ENCODE measurements at regions not wholly inside any gene's neighbourhood (a gene's known extent, or its start where the extent isn't known, plus 50 kb on each side); places are given as distances from the start of the nearest gene placed in this dataset.
"Not testable (repeated sequence)": the region's sequence is repeated elsewhere in the genome, so short reads cannot be mapped to it uniquely, and the experiment has no call there.

GRCh38 chr14:48052973-48053372 lies 377.6 kb upstream of the MDGA2 start:
- DNase-seq (ENCODE audit: low spot score) = no peak

DNA sequence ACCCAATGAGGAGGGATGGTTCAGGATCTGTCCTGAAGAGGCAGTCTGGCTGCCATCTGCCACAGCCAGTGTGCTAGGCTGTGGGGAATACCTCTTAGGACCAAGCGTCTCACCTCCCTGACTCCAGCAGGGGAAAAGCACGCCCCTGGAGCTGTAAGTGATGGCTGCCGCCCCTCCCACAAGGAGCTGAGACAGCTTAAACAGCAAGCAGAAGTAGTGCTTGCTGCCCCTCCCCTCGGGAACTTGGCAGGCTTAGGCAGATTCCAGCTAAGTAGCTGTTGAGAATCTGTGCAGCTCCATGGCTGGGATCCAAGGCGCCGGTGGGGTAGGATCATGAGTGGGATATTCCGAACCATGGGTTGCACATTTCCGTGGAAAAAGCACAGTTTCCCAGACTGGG lies 360.4 kb upstream of the MDGA2 start:
- no peak for DNase-seq (ENCODE audit: low spot score)

DNA sequence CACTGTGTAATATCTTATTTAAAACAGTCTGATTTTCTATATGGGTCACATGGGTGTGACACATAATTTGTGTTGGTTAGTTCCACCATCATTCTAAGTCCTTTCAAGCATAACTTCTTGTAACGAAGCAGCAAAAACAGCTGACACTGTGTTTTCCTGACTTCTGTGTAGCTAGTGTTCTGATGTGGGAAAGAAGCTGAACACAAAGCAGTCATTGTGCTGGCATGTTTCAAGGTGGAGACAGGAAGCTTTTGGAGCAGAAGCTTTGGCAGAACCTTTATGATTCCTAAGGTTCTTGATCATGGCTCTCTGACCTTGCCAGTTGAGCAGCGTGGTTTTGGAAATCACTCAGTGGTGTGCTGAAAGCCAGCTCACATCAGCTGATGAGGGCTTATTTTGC lies 351.7 kb upstream of the MDGA2 start:
- no peak for DNase-seq (ENCODE audit: low spot score)

DNA sequence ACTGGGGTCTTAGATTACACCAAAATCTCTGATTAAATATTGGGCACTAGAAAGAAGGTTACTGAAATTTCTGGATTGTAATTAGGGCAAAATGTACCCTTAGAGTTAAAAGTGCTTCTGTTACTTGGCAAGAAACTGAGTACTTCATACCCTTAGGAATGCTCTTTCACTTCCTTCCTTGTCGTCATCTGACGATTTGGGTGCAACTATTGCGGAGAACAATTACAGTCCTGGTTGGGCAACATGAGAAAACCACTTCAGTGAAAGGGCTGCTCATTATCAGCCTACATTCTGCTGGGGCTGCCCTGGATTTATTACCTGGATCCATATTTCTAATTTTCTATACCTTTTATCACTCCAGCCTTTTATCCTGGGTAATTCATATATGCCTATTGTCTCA lies 348.5 kb upstream of the MDGA2 start:
- no peak for DNase-seq (ENCODE audit: low spot score)

DNA sequence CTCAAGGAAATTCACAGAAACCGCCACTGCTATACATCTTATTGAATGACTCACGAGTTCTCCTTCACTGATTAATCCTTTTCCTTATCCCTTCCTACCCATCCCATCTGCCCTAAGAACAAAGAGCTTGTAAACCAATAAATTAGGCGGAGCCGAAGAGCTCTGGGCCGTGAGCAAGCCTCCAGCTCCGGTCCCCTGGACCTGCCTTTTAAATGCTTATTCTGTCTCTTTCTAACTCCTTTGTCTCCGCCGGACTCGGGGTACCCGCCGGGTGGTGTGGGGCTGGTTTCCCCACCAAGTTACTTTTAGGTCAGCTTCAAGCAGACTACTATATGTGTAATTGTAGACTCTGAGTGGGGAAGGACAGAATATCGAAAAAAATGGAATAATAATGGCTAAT lies 336.1 kb upstream of the MDGA2 start:
- not testable (repeated sequence) for DNase-seq (ENCODE audit: low spot score)

DNA sequence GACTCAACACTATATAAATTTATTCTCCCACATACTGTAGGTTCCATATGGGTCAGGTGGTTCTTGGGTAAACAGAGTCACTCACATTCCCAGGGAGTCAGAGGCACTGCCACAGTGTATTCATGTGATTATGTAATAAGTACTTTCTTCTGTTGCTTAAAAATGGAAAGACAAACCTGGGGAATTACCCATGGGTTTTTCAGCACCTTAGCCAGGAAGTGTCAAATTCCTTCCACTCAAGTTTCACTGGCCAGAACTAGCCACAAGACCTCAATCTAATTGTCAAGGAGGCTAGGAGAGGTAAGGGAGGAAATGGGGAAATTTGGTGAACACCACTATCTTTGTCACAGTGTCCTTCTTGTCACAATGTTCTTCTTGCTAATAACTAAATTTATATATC lies 333.2 kb upstream of the MDGA2 start:
- DNase-seq (ENCODE audit: low spot score) = no peak

- no peak for DNase-seq (ENCODE audit: low spot score)
Observed at GRCh38 chr14:48005986-48006385, 330.6 kb upstream of the MDGA2 start.

GRCh38 chr14:47993883-47994282 lies 318.5 kb upstream of the MDGA2 start:
- DNase-seq (ENCODE audit: low spot score) = no peak

- no peak for DNase-seq (ENCODE audit: low spot score)
Observed at GRCh38 chr14:47988175-47988574, 312.8 kb upstream of the MDGA2 start.

- DNase-seq (ENCODE audit: low spot score) = no peak
Observed at GRCh38 chr14:47978871-47979270, 303.5 kb upstream of the MDGA2 start.

GRCh38 chr14:47976139-47976538 lies 300.7 kb upstream of the MDGA2 start:
- no peak for DNase-seq (ENCODE audit: low spot score)

- no peak for DNase-seq (ENCODE audit: low spot score)
Observed at GRCh38 chr14:47966076-47966810, 290.8 kb upstream of the MDGA2 start.

- no peak for DNase-seq (ENCODE audit: low spot score)
Observed at GRCh38 chr14:47961634-47962033, 286.2 kb upstream of the MDGA2 start.

DNA sequence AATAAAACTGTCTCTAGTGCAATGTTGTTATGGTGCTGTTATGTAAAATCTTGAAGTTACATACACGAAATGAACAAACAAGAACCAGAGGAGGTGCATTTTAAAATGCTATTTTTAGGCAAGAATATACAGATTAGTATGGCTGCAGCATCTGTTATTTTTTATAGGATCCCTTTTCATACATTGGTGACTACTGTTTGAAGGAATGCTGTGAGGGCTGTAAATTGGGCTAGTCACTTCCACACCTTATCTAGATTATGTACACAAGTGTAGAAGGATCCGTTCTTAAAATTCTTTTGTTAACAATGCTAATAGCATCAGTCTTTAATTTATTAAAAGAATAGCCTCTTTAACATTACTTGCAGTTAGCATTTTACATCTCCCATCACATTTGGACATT lies 284.3 kb upstream of the MDGA2 start:
- no peak for DNase-seq (ENCODE audit: low spot score)

GRCh38 chr14:47949006-47949405 lies 273.6 kb upstream of the MDGA2 start:
- DNase-seq (ENCODE audit: low spot score) = no peak

- DNase-seq (ENCODE audit: low spot score) = no peak
Observed at GRCh38 chr14:47935332-47935731, 259.9 kb upstream of the MDGA2 start.

DNA sequence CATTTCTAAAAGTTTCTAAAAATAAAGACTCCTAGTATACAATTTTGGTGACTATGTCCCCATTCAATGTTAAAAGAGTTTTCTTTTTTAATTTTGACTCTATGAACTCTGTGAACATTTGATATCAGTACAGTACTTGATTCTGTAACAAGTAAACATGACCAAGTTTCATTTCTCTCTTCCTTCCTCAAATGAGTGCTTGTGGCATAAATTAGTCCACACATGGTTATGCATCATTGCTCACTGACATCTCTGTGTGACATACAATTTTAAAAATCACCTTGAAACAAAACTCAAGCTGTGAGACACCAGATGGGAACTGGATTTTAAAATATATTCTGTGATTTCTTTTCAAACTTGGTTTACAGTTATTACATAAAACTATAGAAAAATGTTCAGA lies 253.9 kb upstream of the MDGA2 start:
- DNase-seq (ENCODE audit: low spot score) = no peak

DNA sequence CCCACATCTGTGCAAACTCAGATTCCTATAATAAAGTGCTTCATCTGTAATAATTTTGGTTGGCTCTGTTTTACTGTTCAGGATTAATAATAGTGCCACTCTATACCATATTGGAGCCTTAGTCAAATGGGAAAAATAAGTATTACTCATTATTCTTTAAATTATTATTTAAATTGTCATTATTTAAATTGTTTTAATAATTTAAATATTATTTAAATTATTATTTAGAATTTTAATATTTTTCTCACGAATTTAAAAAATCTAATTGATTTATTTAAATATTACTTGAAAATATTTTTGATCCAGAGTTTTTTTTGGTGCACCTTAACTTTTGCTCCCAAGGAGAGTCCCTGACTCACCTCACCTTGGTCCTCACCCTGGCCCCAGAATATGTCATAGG lies 245.7 kb upstream of the MDGA2 start:
- DNase-seq (ENCODE audit: low spot score) = no peak

- no peak for DNase-seq (ENCODE audit: low spot score)
Observed at GRCh38 chr14:47919997-47920396, 244.6 kb upstream of the MDGA2 start.

DNA sequence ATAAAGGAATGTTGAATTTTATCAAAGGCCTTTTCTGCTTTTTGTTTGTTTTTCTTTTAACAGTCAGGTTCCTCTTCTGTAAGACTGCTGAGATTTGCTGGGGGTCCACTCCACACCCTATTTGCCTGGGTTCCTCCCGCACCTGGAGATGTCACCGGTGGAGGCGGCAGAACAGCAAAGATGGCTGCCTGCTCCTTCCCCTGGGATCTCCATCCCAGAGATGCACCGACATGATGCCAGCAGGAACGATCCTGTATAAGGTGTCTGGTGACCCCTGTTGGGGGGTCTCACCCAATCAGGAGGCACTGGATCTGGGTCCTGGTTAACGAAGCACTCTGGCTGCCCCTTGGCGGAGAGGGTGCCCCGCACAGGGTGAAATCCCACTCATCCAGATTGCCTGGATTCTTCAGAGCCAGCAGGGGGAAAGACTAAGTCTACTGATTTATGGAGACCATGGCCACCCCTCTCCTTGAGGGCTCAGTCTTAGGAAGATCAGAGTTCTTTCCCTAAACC lies 244.0 kb upstream of the MDGA2 start:
- DNase-seq (ENCODE audit: low spot score) = no peak

DNA sequence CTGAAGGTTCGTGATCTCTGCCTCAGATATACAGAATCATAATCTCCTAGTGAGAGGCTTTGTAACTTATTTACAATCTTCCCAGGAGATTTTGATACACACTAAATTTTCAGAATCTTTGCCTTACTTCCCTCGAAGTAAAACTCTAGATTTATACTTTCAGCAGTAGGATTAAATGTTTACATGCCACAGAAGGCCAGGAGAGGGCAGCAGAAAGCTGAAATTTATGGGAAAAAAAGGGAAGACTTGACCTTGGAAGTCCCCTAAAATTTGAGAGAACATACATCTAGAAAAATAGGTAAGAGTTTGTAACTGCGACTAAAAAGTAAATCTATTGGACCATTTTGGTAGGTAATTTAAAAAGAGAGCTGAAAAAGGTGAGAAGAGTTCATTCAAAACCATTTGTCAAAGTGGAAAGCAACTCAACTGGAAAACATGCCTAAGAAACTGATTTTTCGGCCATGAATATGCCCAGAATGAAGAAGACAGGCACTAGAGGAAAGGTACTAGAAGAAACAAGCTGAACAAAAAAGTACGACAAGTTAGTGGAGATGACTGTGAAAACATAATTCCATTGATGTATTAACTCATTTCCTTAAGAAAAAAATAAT lies 242.0 kb upstream of the MDGA2 start:
- peak; percentile 1 for DNase-seq (ENCODE audit: low spot score)

- not testable (repeated sequence) for DNase-seq (ENCODE audit: low spot score)
Observed at GRCh38 chr14:47901141-47901540, 225.7 kb upstream of the MDGA2 start.

- DNase-seq (ENCODE audit: low spot score) = no peak
Observed at GRCh38 chr14:47899685-47900084, 224.3 kb upstream of the MDGA2 start.

- no peak for DNase-seq (ENCODE audit: low spot score)
Observed at GRCh38 chr14:47874350-47874749, 198.9 kb upstream of the MDGA2 start.

Data from HuH-7 (cell line).